Caco-2 (cell line): ENCODE measurements at regions not wholly inside any gene's neighbourhood (a gene's known extent, or its start where the extent isn't known, plus 50 kb on each side); places are given as distances from the start of the nearest gene placed in this dataset.
"Not testable (repeated sequence)": the region's sequence is repeated elsewhere in the genome, so short reads cannot be mapped to it uniquely, and the experiment has no call there.

Experiments used
- BruUV-seq: library from RNA; stranded (reverse); fragments of 400-500 nt; replicated peaks from 2 replicates; lab custom pipeline; 2021; lab: Mats Ljungman, UMichigan
- CTCF ChIA-PET: fragments of 300-600 bp; sonication (Branson Sonifier 250); formaldehyde crosslinking; loops from one replicate; lab custom pipeline; 2022; ENCODE audit warnings: antibody characterized with exemption; lab: Charles Lee
- POLR2A ChIA-PET: fragments of 300-600 bp; sonication (Branson Sonifier 250); formaldehyde crosslinking; loops from one replicate; lab custom pipeline; 2022; ENCODE audit warnings: antibody characterized with exemption; lab: Charles Lee
- DNase-seq, 2 experiments: peaks; one replicate each; pipeline versions ENCODE4 v3.0.0 to v3.0.0-alpha.2; 2020 to 2022
- H3K27me3 ChIP-seq: replicated peaks from 2 replicates; pipeline ENCODE4 v1.6.0; 2011; ENCODE audit warnings: low read length; ENCODE audit not compliant: control insufficient read depth, insufficient read depth
- H3K36me3 ChIP-seq: 2 replicates; pipeline ENCODE4 v1.5.1; 2011; ENCODE audit warnings: low read length; ENCODE audit not compliant: control insufficient read depth, insufficient read depth
- H3K4me1 ChIP-seq: fragments of 250-450 bp; sonication (Bioruptor Pico); 2 replicates; pipeline ENCODE4 v1.5.1; 2020; ENCODE audit warnings: mild to moderate bottlenecking
- H3K4me3 ChIP-seq: 2 replicates; pipeline ENCODE4 v1.5.1; 2011; ENCODE audit warnings: low read depth, mild to moderate bottlenecking, control low read depth, low read length
- H3K9me3 ChIP-seq: fragments of 250-450 bp; sonication (Bioruptor Pico); 2 replicates; pipeline ENCODE4 v1.5.1; 2020; ENCODE audit warnings: mild to moderate bottlenecking, moderate library complexity
- H3K27ac Mint-ChIP-seq: one replicate; pipeline ENCODE4 v1.8.0; 2022; ENCODE audit warnings: mixed read lengths; ENCODE audit not compliant: unreplicated experiment
- H3K27me3 Mint-ChIP-seq: one replicate; pipeline ENCODE4 v1.8.0; 2022; ENCODE audit warnings: mixed read lengths; ENCODE audit not compliant: insufficient read depth, unreplicated experiment
- H3K36me3 Mint-ChIP-seq: one replicate; pipeline ENCODE4 v1.8.0; 2022; ENCODE audit warnings: mild to moderate bottlenecking, mixed read lengths; ENCODE audit not compliant: insufficient read depth, unreplicated experiment
- H3K4me1 Mint-ChIP-seq: one replicate; pipeline ENCODE4 v1.8.0; 2022; ENCODE audit warnings: low read depth, mixed read lengths; ENCODE audit not compliant: unreplicated experiment
- H3K4me3 Mint-ChIP-seq: one replicate; pipeline ENCODE4 v1.8.0; 2022; ENCODE audit warnings: mild to moderate bottlenecking, moderate library complexity, mixed read lengths; ENCODE audit not compliant: unreplicated experiment
- H3K9me3 Mint-ChIP-seq: one replicate; pipeline ENCODE4 v1.8.0; 2022; ENCODE audit warnings: mixed read lengths; ENCODE audit not compliant: unreplicated experiment
- intact Hi-C: fragments of 100-400 bp; cut with micrococcal nuclease; formaldehyde crosslinking; loops from one replicate; pipeline ENCODE4 v1.10.0; 2022; ENCODE audit not compliant: unreplicated experiment
- TF ChIP-seq, protein P1 (sequence below), 2 experiments: fragments of 200-600 bp in 1 of 2; IDR thresholded peaks; 1 replicate in 1 of 2; 2 replicates in 1 of 2; pipeline versions ENCODE4 v1.5.1 to v1.8.0; 2011 to 2022; ENCODE audit warnings: antibody characterized with exemption in 1 of 2, control low read depth in 1 of 2, inconsistent platforms in 1 of 2, low read depth in 1 of 2, low read length in 1 of 2, mild to moderate bottlenecking in 1 of 2, moderate library complexity in 1 of 2; ENCODE audit not compliant: insufficient read depth in 1 of 2, severe bottlenecking in 1 of 2, unreplicated experiment in 1 of 2

DNA sequence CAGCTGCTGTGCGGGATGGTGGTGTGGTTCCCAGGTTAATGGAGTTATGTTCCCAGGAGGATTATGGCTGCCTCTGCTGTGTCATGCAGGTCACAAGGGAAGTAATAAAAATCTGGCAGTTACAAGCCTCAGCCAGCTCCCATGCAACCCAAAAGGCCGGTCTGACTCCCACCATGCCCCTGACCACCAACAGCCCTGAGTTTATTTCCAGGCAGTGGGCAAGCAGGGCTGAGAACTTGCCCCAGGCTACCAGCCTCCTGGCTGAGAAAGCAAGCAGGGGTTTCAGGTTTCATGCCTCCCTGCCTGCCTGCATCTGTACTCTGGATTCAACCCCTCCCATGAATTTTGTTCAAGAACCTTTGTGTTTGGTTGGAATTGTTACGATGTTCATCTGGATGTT lies 732.7 kb upstream of the POU3F4 start:
- no peak overlapping the region for H3K27ac Mint-ChIP-seq
- POLR2A ChIA-PET, result no interaction called here

DNA sequence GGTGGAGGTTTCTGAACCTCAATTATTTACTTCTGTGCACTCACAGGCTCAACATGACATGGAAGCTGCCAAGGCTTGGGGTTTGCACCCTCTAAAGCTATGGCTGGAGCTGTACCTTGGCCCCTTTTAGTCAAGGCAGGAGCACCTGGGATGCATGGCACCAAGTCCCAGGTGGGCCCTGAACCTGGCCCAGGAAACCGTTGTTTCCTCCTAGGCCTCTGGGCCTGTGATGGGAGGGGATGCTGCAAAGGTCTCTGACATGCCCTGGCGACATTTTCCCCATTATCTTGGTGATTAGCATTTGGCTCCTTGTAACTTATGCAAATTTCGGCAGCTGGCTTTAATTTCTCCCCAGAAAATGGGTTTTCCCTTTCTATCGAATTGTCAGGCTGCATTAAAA lies 726.1 kb upstream of the POU3F4 start:
- H3K9me3 Mint-ChIP-seq, result peaks cover 15% of the 10 kb centered on the region
- no peaks in the 10 kb centered on the region for H3K27me3 Mint-ChIP-seq
- no peak overlapping the region for H3K27ac Mint-ChIP-seq
- Histone ChIP-seq H3K36me3 (no peaks in the 10 kb centered on the region), H3K9me3 (no peaks in the 10 kb centered on the region), H3K27me3 (no peaks in the 10 kb centered on the region), H3K4me3 (no peak overlapping the region), H3K4me1 (no peaks in the 10 kb centered on the region)
- no peaks in the 10 kb centered on the region for H3K36me3 Mint-ChIP-seq
- ChIA-PET CTCF (no interaction called here), POLR2A (no interaction called here)
- TF ChIP-seq, protein P1, sequence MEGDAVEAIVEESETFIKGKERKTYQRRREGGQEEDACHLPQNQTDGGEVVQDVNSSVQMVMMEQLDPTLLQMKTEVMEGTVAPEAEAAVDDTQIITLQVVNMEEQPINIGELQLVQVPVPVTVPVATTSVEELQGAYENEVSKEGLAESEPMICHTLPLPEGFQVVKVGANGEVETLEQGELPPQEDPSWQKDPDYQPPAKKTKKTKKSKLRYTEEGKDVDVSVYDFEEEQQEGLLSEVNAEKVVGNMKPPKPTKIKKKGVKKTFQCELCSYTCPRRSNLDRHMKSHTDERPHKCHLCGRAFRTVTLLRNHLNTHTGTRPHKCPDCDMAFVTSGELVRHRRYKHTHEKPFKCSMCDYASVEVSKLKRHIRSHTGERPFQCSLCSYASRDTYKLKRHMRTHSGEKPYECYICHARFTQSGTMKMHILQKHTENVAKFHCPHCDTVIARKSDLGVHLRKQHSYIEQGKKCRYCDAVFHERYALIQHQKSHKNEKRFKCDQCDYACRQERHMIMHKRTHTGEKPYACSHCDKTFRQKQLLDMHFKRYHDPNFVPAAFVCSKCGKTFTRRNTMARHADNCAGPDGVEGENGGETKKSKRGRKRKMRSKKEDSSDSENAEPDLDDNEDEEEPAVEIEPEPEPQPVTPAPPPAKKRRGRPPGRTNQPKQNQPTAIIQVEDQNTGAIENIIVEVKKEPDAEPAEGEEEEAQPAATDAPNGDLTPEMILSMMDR (IDR thresholded peaks at IDR 0.05; ENCODE audit: insufficient read depth in 1 of 2, low read depth in 1 of 2, low read length in 1 of 2, severe bottlenecking in 1 of 2, unreplicated experiment in 1 of 2), result no peak
- H3K4me1 Mint-ChIP-seq, result no peaks in the 10 kb centered on the region
- no peak overlapping the region for H3K4me3 Mint-ChIP-seq
- intact Hi-C loops, result no loop called here
- no TSS peak for BruUV-seq
- DNase-seq, result no peak

More for the DNA sequence above, 732.7 kb upstream of the POU3F4 start:
- TF ChIP-seq, protein P1 (IDR thresholded peaks at IDR 0.05; ENCODE audit: insufficient read depth in 1 of 2, low read depth in 1 of 2, low read length in 1 of 2, severe bottlenecking in 1 of 2, unreplicated experiment in 1 of 2), result no peak
- no peaks in the 10 kb centered on the region for H3K9me3 ChIP-seq
- CTCF ChIA-PET, result no interaction called here
- H3K4me1 Mint-ChIP-seq, result no peaks in the 10 kb centered on the region
- H3K36me3 ChIP-seq, result no peaks in the 10 kb centered on the region
- H3K27me3 Mint-ChIP-seq, result no peaks in the 10 kb centered on the region
- BruUV-seq, result no TSS peak
- peaks cover 16% of the 10 kb centered on the region for H3K9me3 Mint-ChIP-seq
- H3K27me3 ChIP-seq, result no peaks in the 10 kb centered on the region
- H3K36me3 Mint-ChIP-seq, result no peaks in the 10 kb centered on the region
- H3K4me3 Mint-ChIP-seq, result no peak overlapping the region
- no peak overlapping the region for H3K4me3 ChIP-seq
- intact Hi-C loops, result no loop called here
- no peaks in the 10 kb centered on the region for H3K4me1 ChIP-seq
- no peak for DNase-seq

- CTCF ChIA-PET, POLR2A ChIA-PET: not testable (repeated sequence)
These were observed 695.2 kb upstream of the POU3F4 start for GRCh38 chrX:82812902-82813301.

DNA sequence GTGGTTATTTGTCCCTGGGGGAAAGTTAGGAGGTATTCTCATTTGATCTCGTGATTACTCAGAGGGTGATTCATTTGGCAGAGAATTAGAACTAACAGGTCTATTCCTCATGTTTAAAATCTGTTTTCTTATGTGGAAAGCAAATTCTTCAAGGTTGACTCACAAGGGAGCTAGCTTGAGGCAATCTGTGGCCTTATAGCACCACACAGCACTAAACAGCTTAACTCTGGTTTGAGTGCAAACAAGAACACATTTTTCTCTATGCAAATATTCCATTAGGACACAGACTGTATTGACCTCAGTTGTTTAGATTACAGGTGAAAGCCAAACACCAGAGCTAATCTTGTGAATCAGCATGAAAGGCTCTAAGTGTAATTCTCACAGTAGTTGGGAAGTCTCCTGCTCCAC lies 694.4 kb upstream of the POU3F4 start:
- ChIA-PET POLR2A (no interaction called here), CTCF (no interaction called here)
- peak; percentile 39 to 47 for DNase-seq
- BruUV-seq, result no TSS peak
- Histone ChIP-seq H3K4me1 (0 out of 2 replicates have a peak, but pooled peaks cover 4% of the 10 kb centered on the region), H3K9me3 (no peaks in the 10 kb centered on the region), H3K27me3 (no peaks in the 10 kb centered on the region), H3K36me3 (no peaks in the 10 kb centered on the region), H3K4me3 (no peak overlapping the region)
- no peaks in the 10 kb centered on the region for H3K4me1 Mint-ChIP-seq
- intact Hi-C loops, result loop anchor here (5.0 kb wide), 1 partner anchor 596 kb away; no protein-coding TSS in a partner anchor
- H3K4me3 Mint-ChIP-seq, result no peak overlapping the region
- peaks cover 10% of the 10 kb centered on the region for H3K9me3 Mint-ChIP-seq
- H3K36me3 Mint-ChIP-seq, result peaks cover 6% of the 10 kb centered on the region
- H3K27ac Mint-ChIP-seq, result peak overlapping the region; percentile 32
- no peaks in the 10 kb centered on the region for H3K27me3 Mint-ChIP-seq
- TF ChIP-seq, protein P1 (IDR thresholded peaks at IDR 0.05; ENCODE audit: insufficient read depth in 1 of 2, low read depth in 1 of 2, low read length in 1 of 2, severe bottlenecking in 1 of 2, unreplicated experiment in 1 of 2), result no peak

More at GRCh38 chrX:82812902-82813301, 695.2 kb upstream of the POU3F4 start:
- H3K27ac Mint-ChIP-seq, H3K9me3 Mint-ChIP-seq, H3K36me3 Mint-ChIP-seq, H3K4me3 ChIP-seq, DNase-seq, H3K4me3 Mint-ChIP-seq, H3K27me3 ChIP-seq, H3K27me3 Mint-ChIP-seq, BruUV-seq, H3K4me1 Mint-ChIP-seq, H3K9me3 ChIP-seq, H3K36me3 ChIP-seq, H3K4me1 ChIP-seq: not testable (repeated sequence)
- intact Hi-C loops, result loop anchor here (5.0 kb wide), 1 partner anchor 596 kb away; no protein-coding TSS in a partner anchor
